HG02642 (cell line): ENCODE measurements at regions not wholly inside any gene's neighbourhood (a gene's known extent, or its start where the extent isn't known, plus 50 kb on each side); places are given as distances from the start of the nearest gene placed in this dataset.

ENCODE experiments used
- ATAC-seq: cut with Tn5 transposase; IDR thresholded peaks from one replicate; pipeline ENCODE4 v1.9.1; 2021; ENCODE audit warnings: mild to moderate bottlenecking; ENCODE audit not compliant: unreplicated experiment, poor library complexity

DNA sequence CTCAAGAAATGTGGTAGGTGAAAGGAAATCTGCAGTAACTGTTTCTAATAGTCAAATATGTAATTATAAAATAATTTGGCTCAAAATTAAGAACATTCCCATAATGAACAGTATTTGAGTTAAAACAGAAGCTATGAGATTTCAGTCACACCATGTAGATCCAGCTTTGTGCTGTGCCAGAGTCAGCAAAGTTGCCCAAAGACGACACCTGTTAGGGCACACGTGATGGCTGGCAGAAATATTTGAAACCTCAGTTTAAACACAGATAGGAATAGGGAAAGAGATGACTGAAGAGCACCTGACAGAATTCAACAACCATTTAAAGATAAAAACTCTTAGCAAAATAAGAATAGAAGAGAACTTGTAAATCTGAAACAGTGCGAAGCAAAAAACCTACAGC, 129.3 kb downstream of the CD83 start:
- no peak for ATAC-seq

DNA sequence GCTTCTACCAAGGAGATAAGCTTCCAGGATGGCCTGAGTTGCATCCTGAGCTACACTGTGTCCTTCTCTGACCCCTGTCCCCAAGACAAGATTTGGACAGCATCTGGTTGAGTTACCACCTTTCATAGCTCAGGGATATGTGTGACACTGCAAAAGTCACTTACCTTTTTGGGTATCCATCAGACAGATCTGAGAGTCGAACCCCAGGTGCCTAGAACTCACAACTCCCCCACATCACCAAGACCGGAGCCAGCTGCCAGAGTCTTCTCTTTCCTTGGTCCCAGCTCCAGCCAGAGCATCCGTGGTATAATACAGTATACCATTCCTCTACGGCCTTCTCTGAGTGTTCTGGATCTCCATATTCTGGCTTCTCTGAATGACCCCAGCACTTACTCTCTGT, 133.0 kb downstream of the CD83 start:
- no peak for ATAC-seq

DNA sequence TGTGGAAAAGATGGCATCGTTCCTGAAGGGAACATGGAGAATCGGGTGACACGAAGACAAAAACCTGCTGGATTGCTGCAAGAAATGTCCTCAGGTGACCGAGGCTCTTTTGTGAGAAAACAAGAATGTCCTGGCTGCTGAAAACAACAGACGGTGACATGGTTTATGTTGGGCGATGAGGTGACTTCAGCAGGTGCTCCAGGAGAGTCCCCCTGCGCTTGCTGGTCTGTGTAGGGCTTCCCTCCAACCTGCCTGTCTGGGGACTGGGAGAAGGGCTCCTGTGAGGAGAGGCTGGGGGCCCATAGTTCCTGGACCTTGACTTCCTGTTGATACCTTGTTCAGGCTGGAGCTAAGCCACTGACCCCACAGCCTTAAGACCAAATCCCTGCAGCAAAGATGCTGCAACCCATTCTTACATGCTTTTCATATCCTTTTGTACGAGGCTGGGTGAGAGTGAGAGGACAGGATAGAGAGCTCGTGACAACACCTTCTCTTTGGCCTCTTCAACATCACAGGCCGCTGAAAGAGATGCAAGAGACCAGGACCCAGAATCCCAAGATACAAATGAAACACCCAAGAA, 134.8 kb downstream of the CD83 start:
- no peak for ATAC-seq

DNA sequence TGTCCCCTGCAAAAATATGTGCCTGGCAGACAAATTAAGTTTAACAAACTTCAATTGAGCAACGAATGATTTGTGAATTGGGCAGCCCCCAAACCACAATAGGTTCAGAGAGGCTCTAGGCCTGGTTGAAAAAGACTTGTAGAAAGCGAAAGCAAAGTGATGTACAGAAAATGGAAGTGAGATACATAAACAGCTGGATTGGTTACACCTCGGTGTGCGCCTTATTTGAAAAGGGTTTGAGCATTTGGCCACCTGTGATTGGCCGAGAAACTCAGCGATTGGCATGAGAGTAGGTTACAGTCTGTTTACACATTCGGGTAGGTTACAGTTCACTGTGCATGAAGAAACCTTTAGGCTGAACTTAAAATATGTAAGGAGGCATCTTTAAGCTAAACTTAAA, 136.9 kb downstream of the CD83 start:
- peak; percentile 89 for ATAC-seq

DNA sequence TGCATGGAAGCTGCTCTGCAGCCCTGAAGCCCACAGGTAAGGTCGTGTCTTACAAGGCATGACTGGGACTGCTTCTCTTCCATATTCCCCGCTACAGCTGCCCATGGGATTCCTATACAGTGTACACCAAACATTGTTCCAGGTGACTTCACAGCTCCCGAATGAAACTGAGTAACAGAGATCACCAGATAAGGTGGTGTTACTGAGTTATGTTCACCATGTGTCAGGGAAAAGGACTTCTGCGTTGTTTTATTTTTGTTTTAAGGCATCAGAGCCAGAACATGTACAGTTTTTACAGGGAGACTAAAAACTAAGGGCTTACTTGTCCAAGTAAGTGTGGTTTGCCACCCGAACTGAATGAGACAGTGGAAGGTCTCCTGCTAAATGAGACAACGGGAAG, 138.3 kb downstream of the CD83 start:
- no peak for ATAC-seq

DNA sequence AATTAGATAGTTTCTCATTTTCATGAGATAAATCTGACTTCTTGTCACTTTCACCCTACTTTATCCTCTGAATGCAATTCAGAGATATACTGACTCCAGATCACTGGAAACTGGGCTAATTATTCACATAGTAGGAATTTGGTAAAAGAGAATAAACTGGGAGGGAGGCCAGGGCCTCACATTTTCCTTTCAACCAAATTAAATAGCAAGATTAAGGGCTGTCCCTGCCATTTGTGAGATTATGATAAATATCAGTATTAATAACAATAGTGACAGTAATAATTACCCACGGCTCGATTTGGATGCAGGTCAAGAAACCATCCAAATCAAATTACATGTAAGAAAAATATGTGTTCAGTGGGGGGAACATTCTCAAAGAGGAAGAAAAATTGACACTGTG, 140.5 kb downstream of the CD83 start:
- no peak for ATAC-seq

DNA sequence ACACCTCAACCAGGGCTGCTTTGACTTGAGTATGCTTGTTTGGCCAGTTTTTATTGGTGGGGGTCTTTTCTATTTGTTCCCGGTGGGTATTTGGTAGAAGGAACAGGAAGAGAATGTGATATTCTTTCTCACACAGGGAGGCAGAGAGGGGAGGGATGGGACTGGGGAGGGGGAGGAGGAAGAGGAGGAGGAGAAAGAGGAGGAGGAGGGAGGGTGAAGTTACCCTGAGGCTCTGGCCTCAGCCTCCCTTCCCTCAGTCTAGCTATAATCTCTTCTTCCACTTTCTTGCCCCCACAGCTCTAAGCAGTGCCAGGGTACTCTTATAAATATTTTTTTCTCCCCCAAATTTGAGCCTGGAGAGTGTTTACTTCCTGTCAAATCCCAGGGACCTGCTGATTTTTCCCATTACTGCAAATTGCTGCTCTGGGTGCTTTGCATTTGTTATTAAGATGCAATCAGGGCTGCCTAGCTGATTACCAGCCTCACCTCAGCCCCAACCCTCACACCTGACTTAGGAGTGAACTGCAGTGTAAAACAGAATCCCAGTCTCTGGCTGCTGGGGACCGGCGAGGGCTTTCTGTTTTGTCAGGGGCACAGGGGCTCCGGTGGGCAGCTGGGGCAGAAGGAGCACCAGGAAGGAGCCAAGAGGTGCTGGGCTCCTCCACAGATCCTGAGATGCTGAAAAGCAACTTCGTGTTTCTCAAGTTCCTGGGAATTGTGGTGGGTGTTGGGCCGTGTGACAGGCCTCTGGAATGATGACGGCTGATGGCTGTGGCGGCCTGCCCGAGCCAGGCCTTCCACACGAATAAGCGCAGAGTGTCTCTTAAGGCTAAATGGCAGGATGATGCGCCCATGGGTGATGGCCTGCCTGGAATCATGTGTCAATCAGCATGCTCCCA, 141.4 kb downstream of the CD83 start:
- ATAC-seq: no peak

DNA sequence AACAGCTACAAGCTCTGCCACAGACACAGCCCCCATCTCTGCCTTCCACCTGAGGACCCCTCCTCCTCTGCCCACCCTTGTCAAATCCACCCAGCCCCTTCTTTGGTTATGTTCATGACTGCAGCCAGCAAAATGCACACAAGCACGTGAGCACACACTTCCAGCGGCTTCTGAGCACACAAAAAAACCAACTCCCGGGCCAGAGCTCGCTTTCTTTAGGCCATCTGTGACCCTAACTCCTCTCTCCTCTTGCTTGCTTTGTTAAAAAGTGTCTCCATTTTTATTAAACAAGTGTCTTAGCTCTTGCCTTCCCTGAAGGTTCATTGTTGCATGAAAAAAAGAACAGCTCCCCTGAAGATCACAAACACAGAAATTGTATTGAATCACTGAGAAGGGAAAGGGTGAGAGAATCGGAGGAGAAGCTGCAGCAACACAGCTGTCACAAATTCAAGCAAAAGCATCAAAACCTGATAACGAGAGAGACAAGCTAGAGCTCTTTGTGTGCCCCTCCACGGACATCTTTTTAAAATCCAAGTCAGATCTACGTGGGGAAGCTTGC, 142.1 kb downstream of the CD83 start:
- ATAC-seq: no peak

DNA sequence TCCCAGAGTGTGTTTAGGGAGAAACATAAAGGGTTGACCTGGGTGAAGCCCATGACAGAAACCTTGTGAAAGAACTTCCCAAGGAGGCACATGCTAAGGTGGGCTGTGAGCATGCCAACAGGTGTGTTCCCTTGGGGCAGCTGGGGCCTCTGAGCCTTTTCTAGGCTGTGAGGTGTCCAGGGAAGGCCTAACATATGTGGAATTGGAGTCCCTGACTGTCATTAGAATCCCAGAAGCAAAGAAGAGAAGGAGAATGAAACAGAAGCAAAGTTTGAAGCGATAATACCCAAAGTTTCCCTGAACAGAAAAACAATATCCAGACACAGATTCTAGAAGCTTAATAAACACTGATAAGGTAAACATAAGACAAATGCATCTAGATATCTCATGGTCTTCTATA, 143.3 kb downstream of the CD83 start:
- no peak for ATAC-seq

DNA sequence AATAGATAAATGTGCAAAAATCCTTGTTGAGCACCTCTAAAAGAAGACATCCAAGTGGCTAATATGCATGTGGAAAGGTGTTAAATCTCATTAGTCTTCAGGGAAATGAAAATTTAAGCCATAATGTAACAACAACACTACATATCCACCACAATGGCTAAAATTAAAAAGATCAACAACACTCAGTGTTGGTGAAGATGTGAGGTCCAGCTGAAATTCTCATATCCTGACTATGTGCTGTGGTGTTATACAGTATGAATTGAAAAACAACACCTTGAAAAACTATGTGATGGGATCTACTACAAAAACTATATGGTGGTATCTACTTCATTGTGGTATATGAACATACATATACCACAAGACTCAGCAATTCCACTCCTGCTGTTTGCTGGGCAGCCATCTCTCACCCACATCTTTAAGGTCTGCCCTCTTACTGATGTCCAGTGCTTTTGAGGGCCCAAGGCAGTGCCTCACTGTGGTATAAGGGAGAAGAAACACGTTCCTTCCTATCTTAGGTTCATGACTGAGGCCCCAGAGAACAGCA, 146.4 kb downstream of the CD83 start:
- ATAC-seq: no peak

DNA sequence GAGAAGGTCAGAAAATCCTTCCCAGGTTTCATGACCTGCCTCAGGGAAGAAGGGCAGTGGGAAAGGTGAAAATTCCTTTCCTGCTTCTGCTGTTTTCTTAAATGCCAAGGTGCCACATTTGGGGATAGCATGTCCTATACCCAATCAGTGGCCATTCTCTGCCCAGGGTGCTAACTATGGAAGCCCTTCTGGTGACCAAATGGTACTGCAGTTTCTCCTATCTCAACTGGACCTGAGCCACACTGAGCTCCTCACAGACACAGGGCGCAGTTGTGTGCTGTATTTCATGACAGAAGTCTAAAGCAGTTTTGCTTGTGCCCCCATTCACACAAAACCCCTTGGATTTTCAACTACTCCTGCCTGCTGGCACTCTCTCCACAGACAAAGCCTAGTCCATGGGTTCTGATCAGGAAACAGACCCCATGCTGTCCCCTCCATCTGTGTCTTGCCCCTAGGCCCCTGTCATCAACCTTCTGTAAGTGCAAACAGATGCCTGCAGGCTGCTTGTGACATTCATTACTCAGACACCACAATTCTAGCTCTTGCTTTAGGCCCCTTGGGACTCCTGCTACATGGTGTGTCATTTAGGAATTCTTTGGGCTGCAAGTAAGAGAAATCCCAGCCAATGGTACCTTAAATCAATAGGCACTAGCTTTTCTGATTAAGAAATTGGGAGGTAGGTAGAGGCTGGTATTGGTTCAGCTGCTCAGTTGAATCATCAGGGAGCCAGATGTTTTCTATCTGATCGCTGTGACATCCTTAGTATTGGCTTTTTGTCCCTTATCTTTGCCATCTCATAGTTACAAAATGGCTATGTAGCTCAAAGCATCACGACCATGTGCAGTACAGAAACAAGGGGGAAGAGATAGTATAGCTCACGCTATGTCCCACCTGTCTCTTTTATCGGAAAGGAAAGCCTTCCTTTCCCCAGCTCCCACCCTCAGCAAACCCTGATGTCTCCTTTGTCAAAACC, 147.8 kb downstream of the CD83 start:
- no peak for ATAC-seq

DNA sequence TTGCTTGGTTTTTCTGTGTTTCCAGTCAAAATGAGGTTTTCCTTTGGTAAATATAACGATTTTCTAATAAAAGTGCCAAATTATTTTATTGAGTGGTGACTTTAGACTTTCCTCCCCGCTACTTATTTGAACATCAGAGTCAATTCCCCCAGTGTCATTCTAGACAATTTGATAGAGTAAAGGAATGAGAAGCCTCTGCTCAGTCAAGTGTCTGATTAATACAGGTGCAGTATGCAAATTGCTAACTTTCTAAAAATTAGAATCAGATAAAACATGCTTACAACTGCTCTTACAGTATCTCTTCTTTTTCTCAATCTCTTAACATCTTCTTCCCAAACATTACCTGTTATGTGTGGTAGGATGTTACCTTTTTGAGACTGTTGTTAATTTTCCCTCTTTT, 148.7 kb downstream of the CD83 start:
- ATAC-seq: no peak

DNA sequence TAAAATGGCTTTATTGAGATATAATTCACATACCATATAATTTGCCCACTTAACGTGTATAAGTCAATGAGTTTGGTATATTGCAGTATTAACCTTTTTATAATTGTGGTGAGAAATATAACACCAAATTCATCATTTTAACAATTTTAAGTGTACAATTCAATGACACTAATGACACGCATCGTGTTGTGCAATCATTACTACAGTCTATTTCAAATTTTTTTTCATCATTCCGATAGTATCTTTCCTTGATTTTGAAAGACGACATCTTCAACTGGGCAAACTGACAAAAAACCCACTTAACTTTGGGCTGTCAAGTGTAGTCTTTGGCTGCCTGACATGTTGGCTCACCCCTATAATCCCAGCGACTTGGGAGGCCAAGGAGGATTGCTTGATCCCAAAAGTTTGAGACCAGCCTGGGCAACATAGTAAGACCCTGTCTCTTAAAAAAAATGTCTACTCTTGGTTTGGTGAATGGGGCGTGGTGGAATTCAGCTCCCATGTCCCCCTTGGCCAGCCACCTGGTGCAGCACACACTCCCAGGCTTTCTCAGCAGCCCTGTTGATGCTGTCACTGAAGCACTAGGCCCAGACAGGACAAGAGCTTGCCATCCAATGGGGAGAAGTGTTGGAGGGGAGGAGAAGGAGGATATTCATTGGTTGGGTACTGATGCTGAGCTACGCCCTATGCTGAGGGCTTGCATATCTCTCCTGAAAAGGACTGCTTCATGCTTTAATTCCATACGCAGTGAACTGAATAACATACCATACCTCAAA, 150.5 kb downstream of the CD83 start:
- no peak for ATAC-seq

DNA sequence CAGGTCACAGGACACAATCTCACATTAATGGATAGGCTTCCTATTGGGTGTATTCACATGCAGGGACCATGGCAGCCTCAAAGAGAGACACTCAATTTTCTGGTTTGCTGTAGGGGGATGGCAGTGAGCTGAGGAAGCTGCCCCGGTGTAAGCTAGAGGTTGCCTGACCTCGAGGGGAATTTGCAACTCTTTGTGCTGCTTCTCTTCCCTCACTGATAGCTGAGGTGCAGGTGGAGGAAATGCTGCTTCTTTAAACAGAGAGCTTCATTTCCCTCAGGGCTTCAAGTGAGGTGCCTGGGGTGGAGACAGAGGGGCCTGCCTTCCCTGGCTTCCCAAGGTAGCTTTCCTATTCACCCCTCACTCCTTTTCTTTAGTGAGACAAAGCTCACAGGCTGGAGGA, 151.9 kb downstream of the CD83 start:
- no peak for ATAC-seq

DNA sequence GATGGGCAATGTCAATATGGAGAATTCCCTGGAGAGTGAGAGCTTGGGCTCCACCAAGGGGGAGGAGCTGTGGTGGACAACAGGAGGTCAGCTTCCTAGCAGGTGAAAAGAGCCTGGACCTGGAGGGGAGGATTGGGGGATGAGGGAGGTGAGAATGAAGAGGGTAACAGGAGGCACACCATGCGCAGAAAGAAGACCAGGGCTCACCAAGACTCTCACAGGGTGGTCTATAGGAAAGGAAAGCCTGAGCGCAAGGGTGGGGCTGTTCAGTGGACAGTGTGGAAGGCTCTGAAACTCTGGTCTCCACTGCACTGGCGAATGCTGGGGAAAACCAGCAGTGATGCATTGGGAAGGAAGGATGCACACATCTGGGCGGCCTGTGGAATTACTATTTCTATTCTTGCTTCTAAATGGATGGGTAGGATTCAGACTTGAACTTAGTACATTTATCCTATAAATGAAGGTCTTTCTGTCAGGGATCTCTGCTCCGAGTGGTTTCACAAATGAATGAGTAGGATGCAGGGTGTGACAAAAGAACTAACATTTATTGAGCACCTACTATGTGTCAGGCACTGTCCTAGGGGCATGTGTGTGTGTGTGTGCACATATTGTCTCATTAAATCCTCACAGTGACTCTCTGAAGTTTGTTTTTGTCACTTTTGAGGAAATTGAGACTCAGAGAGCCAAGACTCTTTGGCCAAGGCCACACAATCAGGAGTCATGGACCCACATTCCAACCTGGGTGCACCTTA, 152.7 kb downstream of the CD83 start:
- ATAC-seq: no peak

DNA sequence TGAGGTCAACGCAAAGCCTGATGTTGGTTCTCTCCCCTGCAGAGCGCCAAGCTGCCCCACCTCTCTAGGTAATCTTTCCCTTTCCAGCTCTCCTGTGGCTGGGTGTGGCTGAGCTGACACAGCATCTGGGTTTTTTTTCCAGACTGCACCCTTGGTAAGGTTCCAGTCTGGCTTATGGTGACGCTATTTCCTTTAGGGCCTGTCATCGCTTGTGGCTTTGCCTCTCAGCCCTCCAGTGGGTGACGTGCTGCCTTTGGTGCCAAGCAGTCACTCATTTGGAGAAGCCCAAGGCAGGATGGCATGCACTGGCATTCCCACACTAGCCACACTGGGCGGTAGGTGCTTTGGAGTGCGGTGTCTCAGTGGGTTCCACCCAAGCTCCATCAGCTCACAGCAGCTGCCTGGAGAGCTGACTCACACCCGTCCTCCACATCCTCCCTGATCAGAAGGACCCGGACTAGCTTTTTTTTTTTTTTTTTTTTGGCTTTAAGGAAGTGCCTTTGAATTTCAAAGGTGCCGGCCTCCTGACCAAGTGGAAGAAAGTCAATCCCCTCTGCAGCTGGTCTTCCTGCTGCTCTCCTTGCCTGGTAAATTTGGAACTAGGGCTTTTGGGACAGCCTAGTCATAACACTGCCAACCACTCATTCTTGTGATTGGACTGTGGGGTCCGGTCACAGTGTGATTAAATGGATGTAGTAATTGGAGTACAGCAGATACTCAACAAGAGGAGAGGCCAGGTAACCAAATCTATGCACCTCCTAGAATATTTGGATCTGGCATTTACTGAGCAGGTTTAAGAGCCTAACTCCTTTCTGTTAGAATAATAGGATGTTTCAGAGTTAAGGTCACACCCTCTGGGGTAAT, 153.6 kb downstream of the CD83 start:
- no peak for ATAC-seq

DNA sequence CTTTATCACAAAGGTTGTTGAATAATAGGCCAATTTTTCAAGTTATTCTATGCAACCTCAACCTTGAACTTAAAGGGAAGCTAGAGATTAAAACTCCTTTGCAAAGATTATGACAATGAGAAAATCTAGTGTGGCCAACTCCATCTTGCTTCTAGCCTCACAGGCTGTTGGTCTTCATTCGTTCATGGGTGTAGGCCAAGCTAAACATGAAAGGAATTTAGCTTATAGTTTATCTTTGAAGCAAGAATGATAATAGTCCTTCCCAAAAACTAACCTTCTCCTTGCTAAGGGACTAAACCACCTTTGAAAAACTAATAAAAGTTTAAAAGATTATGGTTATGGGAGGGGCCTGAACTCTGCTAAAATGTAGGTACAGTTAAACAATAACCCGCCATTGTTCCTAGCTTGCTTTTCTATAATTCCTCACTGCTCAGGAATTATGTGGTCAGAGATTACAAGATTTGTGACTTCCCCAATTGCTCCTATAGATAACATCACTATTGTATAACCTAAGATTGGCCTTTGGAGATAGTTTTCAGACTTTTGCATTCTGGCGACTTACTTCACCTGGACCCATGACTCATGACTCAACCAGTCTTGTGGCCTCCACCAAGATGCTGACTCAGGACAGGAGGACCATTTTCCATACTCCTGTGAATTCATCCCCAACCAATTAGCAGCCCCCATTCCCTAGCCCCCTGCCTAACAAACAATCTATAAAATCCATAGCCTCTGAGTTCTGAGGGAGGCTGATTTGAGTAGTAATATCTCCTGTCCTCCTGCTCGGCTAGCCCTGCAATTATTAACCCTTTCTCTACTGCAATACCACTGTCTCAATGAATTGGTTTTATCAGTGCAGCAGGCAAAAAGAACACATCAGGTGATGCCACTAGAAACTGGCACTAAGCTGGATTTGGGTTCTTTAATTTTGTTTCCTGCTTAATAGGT, 154.5 kb downstream of the CD83 start:
- ATAC-seq: no peak
